HepG2 (cell line): ENCODE measurements at regions not wholly inside any gene's neighbourhood (a gene's known extent, or its start where the extent isn't known, plus 50 kb on each side); places are given as distances from the start of the nearest gene placed in this dataset.

Source experiments
- ATAC-seq: fragments of 200-7000 bp; cut with Tn5 transposase; 3 replicates; pipeline ENCODE4 v1.9.1; 2020; ENCODE audit warnings: mild to moderate bottlenecking, moderate library complexity
- BruUV-seq: library from RNA; stranded (reverse); fragments of 400-500 nt; replicated peaks from 2 replicates; lab custom pipeline; 2021; lab: Mats Ljungman, UMichigan
- CTCF ChIA-PET: fragments of 300-600 bp; formaldehyde crosslinking; extraction: SDS; loops from one replicate; lab custom pipeline; 2021; ENCODE audit warnings: low total read pairs, inconsistent platforms, low intra/inter-chr PET ratio; lab: Yijun Ruan, JAX
- POLR2A ChIA-PET: fragments of 350-600 bp; sonication (Branson Sonifier 250); formaldehyde crosslinking; loops from one replicate; lab custom pipeline; 2020; ENCODE audit warnings: antibody characterized with exemption, inconsistent platforms; lab: Yijun Ruan, JAX
- DNase-seq: peaks from one replicate; pipeline ENCODE4 v3.0.0-alpha.2; 2015; ENCODE audit warnings: low spot score
- FAIRE-seq: peaks from 3 replicates; lab custom pipeline; 2011; peaks lifted over from hg19 to GRCh38; lab: Jason Lieb, UNC
- H2AFZ ChIP-seq: one replicate; pipeline ENCODE4 v1.6.1; 2011; ENCODE audit warnings: low read length, inconsistent platforms
- H3K27ac ChIP-seq: fragments of 300-600 bp; 3 replicates; pipeline ENCODE4 v1.8.0; 2011; ENCODE audit warnings: mixed run types, mild to moderate bottlenecking, mixed read lengths, low read length, inconsistent platforms; ENCODE audit not compliant: insufficient read depth; ENCODE audit errors: extremely low read length
- H3K27me3 ChIP-seq, 2 experiments: fragments of 200-600 bp in 1 of 2; 2 replicates in 1 of 2; 3 replicates in 1 of 2; pipeline versions ENCODE4 v1.6.0 to v1.8.0; 2011; ENCODE audit warnings: low read length in 2 of 2, mild to moderate bottlenecking in 2 of 2, moderate library complexity in 2 of 2, inconsistent platforms in 1 of 2; ENCODE audit not compliant: insufficient read depth in 2 of 2, control insufficient read depth in 1 of 2
- H3K36me3 ChIP-seq, 2 experiments: fragments of 200-600 bp in 1 of 2; replicated peaks in 1 of 2; 2 replicates in 1 of 2; 3 replicates in 1 of 2; pipeline versions ENCODE4 v1.5.1 to v1.8.0; 2011; ENCODE audit warnings: low read length in 2 of 2, inconsistent platforms in 1 of 2; ENCODE audit not compliant: insufficient read depth in 2 of 2, control insufficient read depth in 1 of 2
- H3K4me1 ChIP-seq: 2 replicates; pipeline ENCODE4 v1.5.1; 2012; ENCODE audit warnings: low read length, inconsistent platforms; ENCODE audit not compliant: insufficient read depth
- H3K4me2 ChIP-seq: 2 replicates; pipeline ENCODE4 v1.6.0; 2011; ENCODE audit warnings: low read depth, low read length, inconsistent platforms
- H3K4me3 ChIP-seq, 3 experiments: fragments of 200-600 bp in 1 of 3; sonication (generic), shearing (Covaris generic) in 1 of 3; replicated peaks in 1 of 3; 2 replicates each; pipeline ENCODE4 v1.5.1; 2011 to 2016; ENCODE audit warnings: low read length in 3 of 3, inconsistent platforms in 2 of 3, low read depth in 2 of 3, mild to moderate bottlenecking in 2 of 3, control low read depth in 1 of 3, mixed read lengths in 1 of 3; ENCODE audit not compliant: insufficient read depth in 1 of 3
- H3K79me2 ChIP-seq: one replicate; pipeline ENCODE4 v1.6.1; 2011; ENCODE audit warnings: low read length, inconsistent platforms; ENCODE audit not compliant: insufficient read depth
- H3K9ac ChIP-seq: 2 replicates; pipeline ENCODE4 v1.6.0; 2011; ENCODE audit warnings: mild to moderate bottlenecking, low read depth, low read length, inconsistent platforms; ENCODE audit not compliant: insufficient read depth
- H3K9me3 ChIP-seq: 2 replicates; pipeline ENCODE4 v1.5.1; 2012; ENCODE audit warnings: mild to moderate bottlenecking, low read length
- H4K20me1 ChIP-seq: 2 replicates; pipeline ENCODE4 v1.6.0; 2011; ENCODE audit warnings: inconsistent platforms, mild to moderate bottlenecking, low read length, moderate library complexity; ENCODE audit not compliant: insufficient read depth
- ELF1 ChIP-seq: sonication (generic); formaldehyde crosslinking; IDR thresholded peaks from 2 replicates; pipeline ENCODE4 v1.4.0; 2020; ENCODE audit warnings: missing genetic modification reagents
- ESRRA ChIP-seq: sonication (generic); formaldehyde crosslinking; IDR thresholded peaks from 2 replicates; pipeline ENCODE4 v1.5.1; 2020; ENCODE audit warnings: mild to moderate bottlenecking, low read depth, missing genetic modification reagents
- FOXP1 ChIP-seq, 2 experiments: fragments of 450-650 bp in 1 of 2; IDR thresholded peaks; 2 replicates each; pipeline ENCODE4 v1.6.1; 2017 to 2018; ENCODE audit warnings: antibody characterized with exemption in 1 of 2
- HIC2 ChIP-seq: sonication (generic); formaldehyde crosslinking; IDR thresholded peaks from 2 replicates; pipeline ENCODE4 v1.9.0; 2022; ENCODE audit warnings: low read depth, missing genetic modification reagents
- RCOR2 ChIP-seq: IDR thresholded peaks from 2 replicates; pipeline ENCODE4 v1.6.1; 2016; ENCODE audit warnings: missing biosample characterization, missing genetic modification reagents
- RELA ChIP-seq: sonication (generic); formaldehyde crosslinking; IDR thresholded peaks from 2 replicates; pipeline ENCODE4 v1.4.0; 2020; ENCODE audit warnings: missing genetic modification reagents
- SP4 ChIP-seq: sonication (generic); formaldehyde crosslinking; IDR thresholded peaks from 2 replicates; pipeline ENCODE4 v1.8.1; 2023; ENCODE audit warnings: mild to moderate bottlenecking, missing genetic modification reagents
- TBL1XR1 ChIP-seq: fragments of 150-350 bp; IDR thresholded peaks from 2 replicates; pipeline ENCODE4 v1.6.1; 2014; ENCODE audit warnings: borderline replicate concordance, low read length; ENCODE audit not compliant: partially characterized antibody
- ZBED4 ChIP-seq: sonication (generic); formaldehyde crosslinking; IDR thresholded peaks from 2 replicates; pipeline ENCODE4 v1.4.0; 2020; ENCODE audit warnings: missing genetic modification reagents, borderline replicate concordance
- ZNF761 ChIP-seq: sonication (generic); formaldehyde crosslinking; conservative IDR thresholded peaks from 2 replicates; pipeline ENCODE4 v1.4.0; 2020; ENCODE audit warnings: mild to moderate bottlenecking, missing genetic modification reagents
- WGBS: methylation state at CpG from one replicate; pipeline ENCODE4 v1.1.6; 2017; ENCODE audit warnings: low lambda C conversion rate; 5-methylcytosine and 5-hydroxymethylcytosine counted together
- in situ Hi-C: cut with HindIII; loops from 2 replicates; pipeline ENCODE4 v1.10.0; 2017; ENCODE audit warnings: low pct_unique_long_range_greater_than_20kb; ENCODE audit not compliant: extremely low pct_ligation_motif_present
- intact Hi-C: fragments of 100-400 bp; cut with micrococcal nuclease; formaldehyde crosslinking; loops from one replicate; pipeline ENCODE4 v1.10.0; 2022; ENCODE audit not compliant: unreplicated experiment
- TF ChIP-seq, protein P1 (sequence below): sonication (generic); formaldehyde crosslinking; IDR thresholded peaks from 2 replicates; pipeline ENCODE4 v1.4.0; 2020; ENCODE audit warnings: low read depth, missing genetic modification reagents
- TF ChIP-seq, protein P2 (sequence below): sonication (generic); formaldehyde crosslinking; IDR thresholded peaks from 2 replicates; pipeline ENCODE4 v1.8.1; 2023; ENCODE audit warnings: missing genetic modification reagents, mild to moderate bottlenecking, borderline replicate concordance

- H3K36me3 ChIP-seq = no peaks in the 10 kb centered on the region
- H3K9me3 ChIP-seq = no peaks in the 10 kb centered on the region
- in situ Hi-C loops = no loop called here
- no peak overlapping the region for H3K27ac ChIP-seq
- FAIRE-seq (no peak), DNase-seq (no peak), ATAC-seq (no peak)
- peaks cover 5% of the 10 kb centered on the region for H3K4me1 ChIP-seq
- no peaks in the 10 kb centered on the region for H4K20me1 ChIP-seq
- 47% methylated on average over 3 of the region's 3 CpGs for WGBS
- intact Hi-C loops = no loop called here
- ChIA-PET POLR2A (no interaction called here), CTCF (no interaction called here)
- H3K9ac ChIP-seq = no peak overlapping the region
- no peak overlapping the region for H3K4me2 ChIP-seq
- H3K79me2 ChIP-seq = no peaks in the 10 kb centered on the region
- no peaks in the 10 kb centered on the region for H3K27me3 ChIP-seq
- H3K4me3 ChIP-seq = no peak overlapping the region
- no peak overlapping the region for H2AFZ ChIP-seq
- no TSS peak for BruUV-seq
- TF ChIP-seq, protein P1, sequence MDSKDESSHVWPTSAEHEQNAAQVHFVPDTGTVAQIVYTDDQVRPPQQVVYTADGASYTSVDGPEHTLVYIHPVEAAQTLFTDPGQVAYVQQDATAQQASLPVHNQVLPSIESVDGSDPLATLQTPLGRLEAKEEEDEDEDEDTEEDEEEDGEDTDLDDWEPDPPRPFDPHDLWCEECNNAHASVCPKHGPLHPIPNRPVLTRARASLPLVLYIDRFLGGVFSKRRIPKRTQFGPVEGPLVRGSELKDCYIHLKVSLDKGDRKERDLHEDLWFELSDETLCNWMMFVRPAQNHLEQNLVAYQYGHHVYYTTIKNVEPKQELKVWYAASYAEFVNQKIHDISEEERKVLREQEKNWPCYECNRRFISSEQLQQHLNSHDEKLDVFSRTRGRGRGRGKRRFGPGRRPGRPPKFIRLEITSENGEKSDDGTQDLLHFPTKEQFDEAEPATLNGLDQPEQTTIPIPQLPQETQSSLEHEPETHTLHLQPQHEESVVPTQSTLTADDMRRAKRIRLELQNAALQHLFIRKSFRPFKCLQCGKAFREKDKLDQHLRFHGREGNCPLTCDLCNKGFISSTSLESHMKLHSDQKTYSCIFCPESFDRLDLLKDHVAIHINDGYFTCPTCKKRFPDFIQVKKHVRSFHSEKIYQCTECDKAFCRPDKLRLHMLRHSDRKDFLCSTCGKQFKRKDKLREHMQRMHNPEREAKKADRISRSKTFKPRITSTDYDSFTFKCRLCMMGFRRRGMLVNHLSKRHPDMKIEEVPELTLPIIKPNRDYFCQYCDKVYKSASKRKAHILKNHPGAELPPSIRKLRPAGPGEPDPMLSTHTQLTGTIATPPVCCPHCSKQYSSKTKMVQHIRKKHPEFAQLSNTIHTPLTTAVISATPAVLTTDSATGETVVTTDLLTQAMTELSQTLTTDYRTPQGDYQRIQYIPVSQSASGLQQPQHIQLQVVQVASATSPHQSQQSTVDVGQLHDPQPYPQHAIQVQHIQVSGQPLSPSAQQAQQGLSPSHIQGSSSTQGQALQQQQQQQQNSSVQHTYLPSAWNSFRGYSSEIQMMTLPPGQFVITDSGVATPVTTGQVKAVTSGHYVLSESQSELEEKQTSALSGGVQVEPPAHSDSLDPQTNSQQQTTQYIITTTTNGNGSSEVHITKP (CRISPR knock-in tag) = no peak
- TF ChIP-seq ZBED4 (CRISPR knock-in tag) (no peak), SP4 (CRISPR knock-in tag) (no peak), ELF1 (CRISPR knock-in tag) (no peak), TBL1XR1 (no peak), HIC2 (no peak), FOXP1 (IDR thresholded peaks at IDR 0.05) (no peak), FOXP1 (CRISPR knock-in tag; IDR thresholded peaks at IDR 0.05) (no peak), ESRRA (CRISPR knock-in tag) (no peak), RCOR2 (CRISPR knock-in tag) (no peak), RELA (CRISPR knock-in tag) (no peak), ZNF761 (CRISPR knock-in tag) (no peak)
- TF ChIP-seq, protein P2, sequence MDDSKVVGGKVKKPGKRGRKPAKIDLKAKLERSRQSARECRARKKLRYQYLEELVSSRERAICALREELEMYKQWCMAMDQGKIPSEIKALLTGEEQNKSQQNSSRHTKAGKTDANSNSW (CRISPR knock-in tag) = no peak
These were observed 680.6 kb upstream of the NECTIN3 start for GRCh38 chr3:110391042-110391441.
